CD8-positive, alpha-beta memory T cell (primary cell): ENCODE measurements at regions not wholly inside any gene's neighbourhood (a gene's known extent, or its start where the extent isn't known, plus 50 kb on each side); places are given as distances from the start of the nearest gene placed in this dataset.
"Not testable (repeated sequence)": the region's sequence is repeated elsewhere in the genome, so short reads cannot be mapped to it uniquely, and the experiment has no call there.

ENCODE experiments used
- CTCF ChIA-PET: fragments of 350-600 bp; sonication (Branson Sonifier 250); formaldehyde crosslinking; loops from one replicate; lab custom pipeline; 2021; ENCODE audit warnings: antibody characterized with exemption; lab: Charles Lee
- POLR2A ChIA-PET: fragments of 350-600 bp; sonication (Branson Sonifier 250); formaldehyde crosslinking; loops from one replicate; lab custom pipeline; 2021; ENCODE audit warnings: antibody characterized with exemption; lab: Charles Lee
- DNase-seq, 5 donors: peaks; one replicate each; pipeline versions ENCODE4 v3.0.0 to v3.0.0-alpha.2; 2020 to 2022; ENCODE audit warnings: mixed read lengths in 1 of 5
- H3K27ac ChIP-seq: one replicate; pipeline ENCODE4 v1.7.0; 2013; ENCODE audit warnings: low read depth, mild to moderate bottlenecking, low read length, moderate library complexity
- H3K27me3 ChIP-seq: 2 replicates; pipeline ENCODE4 v1.7.0; 2013; ENCODE audit warnings: low read length, mild to moderate bottlenecking; ENCODE audit not compliant: insufficient read depth, poor library complexity, severe bottlenecking
- H3K36me3 ChIP-seq: 2 replicates; pipeline ENCODE4 v1.7.0; 2013; ENCODE audit warnings: mild to moderate bottlenecking, low read length, moderate library complexity; ENCODE audit not compliant: insufficient read depth
- H3K4me1 ChIP-seq: 2 replicates; pipeline ENCODE4 v1.7.0; 2013; ENCODE audit warnings: mild to moderate bottlenecking, low read length, moderate library complexity; ENCODE audit not compliant: insufficient read depth
- H3K4me3 ChIP-seq: 2 replicates; pipeline ENCODE4 v1.7.0; 2013; ENCODE audit warnings: mild to moderate bottlenecking, low read length
- H3K9me3 ChIP-seq: 2 replicates; pipeline ENCODE4 v1.7.0; 2013; ENCODE audit warnings: mild to moderate bottlenecking, low read length
- H3K27ac Mint-ChIP-seq, 8 donors: one replicate each; pipeline ENCODE4 v1.8.0; 2020 to 2021; ENCODE audit warnings: mixed read lengths in 8 of 8, mild to moderate bottlenecking in 6 of 8, inconsistent platforms in 3 of 8, moderate library complexity in 3 of 8
- H3K27me3 Mint-ChIP-seq, 2 donors: one replicate each; pipeline ENCODE4 v1.8.0; 2020 to 2021; ENCODE audit warnings: mixed read lengths in 2 of 2, mild to moderate bottlenecking in 1 of 2, moderate library complexity in 1 of 2
- H3K36me3 Mint-ChIP-seq, 3 donors: one replicate each; pipeline ENCODE4 v1.8.0; 2020 to 2021; ENCODE audit warnings: mixed read lengths in 3 of 3, inconsistent platforms in 1 of 3, mild to moderate bottlenecking in 1 of 3
- H3K4me1 Mint-ChIP-seq, 3 donors: one replicate each; pipeline ENCODE4 v1.8.0; 2020 to 2021; ENCODE audit warnings: mixed read lengths in 3 of 3, inconsistent platforms in 1 of 3, mild to moderate bottlenecking in 1 of 3
- H3K4me3 Mint-ChIP-seq, 7 donors: one replicate each; pipeline ENCODE4 v1.8.0; 2020 to 2021; ENCODE audit warnings: mixed read lengths in 7 of 7, mild to moderate bottlenecking in 6 of 7, moderate library complexity in 4 of 7, inconsistent platforms in 2 of 7
- H3K9me3 Mint-ChIP-seq, 5 donors: one replicate each; pipeline ENCODE4 v1.8.0; 2020 to 2022; ENCODE audit warnings: mixed read lengths in 5 of 5, mild to moderate bottlenecking in 3 of 5, moderate library complexity in 2 of 5, inconsistent platforms in 1 of 5

DNA sequence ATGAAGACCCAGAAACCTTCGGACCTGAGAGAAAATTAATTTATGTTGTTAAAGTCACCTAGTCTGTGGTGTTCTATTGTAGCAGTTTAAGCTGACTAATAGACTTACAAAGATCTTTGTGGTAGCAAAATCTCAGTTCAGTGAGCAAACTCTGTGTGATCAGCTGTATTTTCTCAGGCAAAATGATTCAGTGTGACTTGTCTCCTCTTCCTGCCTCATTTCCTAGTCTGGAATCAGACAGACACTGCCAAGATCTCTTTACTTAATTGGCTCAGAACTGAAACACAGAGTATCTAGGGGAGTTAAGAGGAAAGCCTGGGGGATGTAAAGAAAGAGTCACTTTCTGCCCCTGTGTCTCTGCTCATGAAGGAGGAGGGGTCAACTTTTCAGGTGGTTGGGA is 564.7 kb downstream of the KCNA4 start:
- Histone ChIP-seq H3K27me3 (no peaks in the 10 kb centered on the region), H3K4me3 (no peak overlapping the region), H3K4me1 (no peaks in the 10 kb centered on the region), H3K36me3 (no peaks in the 10 kb centered on the region), H3K27ac (no peak overlapping the region), H3K9me3 (no peaks in the 10 kb centered on the region)
- H3K27ac Mint-ChIP-seq = no peak overlapping the region
- H3K4me1 Mint-ChIP-seq = no peaks in the 10 kb centered on the region
- ChIA-PET CTCF (no interaction called here), POLR2A (no interaction called here)
- H3K9me3 Mint-ChIP-seq = peaks cover 0 to 20% (median 3%) of the 10 kb centered on the region in 5 donors
- no peak overlapping the region for H3K4me3 Mint-ChIP-seq
- DNase-seq = no peak
- no peaks in the 10 kb centered on the region for H3K36me3 Mint-ChIP-seq
- no peaks in the 10 kb centered on the region for H3K27me3 Mint-ChIP-seq

DNA sequence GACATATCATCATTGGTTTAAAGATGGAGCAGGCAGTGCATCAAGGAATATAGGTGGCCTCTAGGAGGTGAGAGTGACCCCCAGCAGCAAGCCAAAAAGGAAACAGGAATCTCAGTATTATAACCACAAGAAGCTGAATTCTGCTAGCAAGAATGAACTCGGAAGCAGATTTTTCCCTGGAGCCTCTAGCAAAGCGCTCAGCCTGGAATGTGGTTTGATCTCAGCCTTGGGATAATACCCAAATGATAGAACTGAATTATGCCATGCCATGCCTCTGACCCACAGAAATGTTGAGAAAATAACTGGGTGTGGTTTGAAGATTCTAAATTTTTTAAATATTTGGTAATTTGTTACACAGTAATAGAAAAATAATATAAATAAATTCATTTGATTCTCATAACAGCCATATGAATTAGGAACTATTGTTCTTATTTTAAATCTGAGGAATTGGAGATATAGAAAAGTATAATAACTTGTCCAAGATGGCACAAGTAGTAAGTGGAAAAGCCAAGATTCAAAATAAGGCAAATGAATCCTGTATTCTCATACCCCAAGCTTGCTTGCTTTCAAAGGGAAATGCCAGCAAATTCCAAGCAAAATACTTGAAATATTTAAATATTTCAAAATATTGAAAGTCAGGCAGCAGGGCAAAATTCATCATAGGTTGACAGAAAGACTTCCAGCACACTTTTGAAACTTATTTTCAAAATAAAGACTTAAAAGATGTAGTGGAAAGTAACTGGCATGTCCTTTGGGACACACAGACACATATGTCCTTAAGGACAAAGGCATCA is 567.4 kb downstream of the KCNA4 start:
- H3K4me3 ChIP-seq = no peak overlapping the region
- no peaks in the 10 kb centered on the region for H3K27me3 ChIP-seq
- Mint-ChIP-seq H3K9me3 (peaks cover 0 to 22% (median 2%) of the 10 kb centered on the region in 5 donors), H3K36me3 (no peaks in the 10 kb centered on the region), H3K4me1 (no peaks in the 10 kb centered on the region), H3K4me3 (no peak overlapping the region), H3K27me3 (no peaks in the 10 kb centered on the region), H3K27ac (no peak overlapping the region)
- H3K36me3 ChIP-seq = no peaks in the 10 kb centered on the region
- no peaks in the 10 kb centered on the region for H3K4me1 ChIP-seq
- H3K27ac ChIP-seq = no peak overlapping the region
- no peaks in the 10 kb centered on the region for H3K9me3 ChIP-seq
- POLR2A ChIA-PET = no interaction called here
- DNase-seq = no peak
- CTCF ChIA-PET = no interaction called here

DNA sequence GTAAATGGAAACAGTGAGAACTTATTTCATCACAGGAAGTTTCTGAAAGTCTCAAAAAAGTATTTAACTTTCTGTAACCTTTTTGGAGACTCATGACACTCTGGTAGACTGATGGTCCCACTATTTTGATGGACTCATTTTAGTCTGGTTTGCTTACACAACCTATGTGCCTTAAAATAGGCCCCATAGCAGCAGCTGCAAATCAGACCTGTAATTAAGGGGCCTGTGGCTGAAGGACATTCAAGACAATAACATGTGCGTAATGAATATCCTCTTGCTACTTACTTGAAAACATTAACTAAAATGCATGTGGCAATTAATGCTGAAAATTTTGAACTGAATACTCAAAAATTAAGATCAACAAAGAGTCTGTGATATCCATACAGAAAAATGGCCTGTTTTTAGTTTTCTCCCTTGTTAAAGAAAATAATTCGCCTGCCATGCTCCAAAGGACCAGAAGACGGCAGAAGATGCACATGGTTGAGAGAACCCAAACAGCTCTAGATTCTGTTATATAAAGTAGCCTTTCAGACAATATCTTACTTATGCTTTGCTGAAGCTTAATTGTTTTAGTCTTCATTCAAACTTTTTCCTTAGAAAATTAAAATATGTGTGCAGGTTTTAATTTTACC is 568.5 kb downstream of the KCNA4 start:
- peaks cover 0 to 18% (median 2%) of the 10 kb centered on the region in 5 donors for H3K9me3 Mint-ChIP-seq
- H3K36me3 Mint-ChIP-seq = no peaks in the 10 kb centered on the region
- H3K27me3 ChIP-seq = no peaks in the 10 kb centered on the region
- ChIA-PET CTCF (no interaction called here), POLR2A (no interaction called here)
- H3K36me3 ChIP-seq = no peaks in the 10 kb centered on the region
- H3K4me1 ChIP-seq = no peaks in the 10 kb centered on the region
- no peaks in the 10 kb centered on the region for H3K4me1 Mint-ChIP-seq
- no peak overlapping the region for H3K27ac Mint-ChIP-seq
- DNase-seq = no peak
- no peak overlapping the region for H3K4me3 ChIP-seq
- no peak overlapping the region for H3K27ac ChIP-seq
- H3K4me3 Mint-ChIP-seq = no peak overlapping the region
- H3K9me3 ChIP-seq = no peaks in the 10 kb centered on the region
- no peaks in the 10 kb centered on the region for H3K27me3 Mint-ChIP-seq

DNA sequence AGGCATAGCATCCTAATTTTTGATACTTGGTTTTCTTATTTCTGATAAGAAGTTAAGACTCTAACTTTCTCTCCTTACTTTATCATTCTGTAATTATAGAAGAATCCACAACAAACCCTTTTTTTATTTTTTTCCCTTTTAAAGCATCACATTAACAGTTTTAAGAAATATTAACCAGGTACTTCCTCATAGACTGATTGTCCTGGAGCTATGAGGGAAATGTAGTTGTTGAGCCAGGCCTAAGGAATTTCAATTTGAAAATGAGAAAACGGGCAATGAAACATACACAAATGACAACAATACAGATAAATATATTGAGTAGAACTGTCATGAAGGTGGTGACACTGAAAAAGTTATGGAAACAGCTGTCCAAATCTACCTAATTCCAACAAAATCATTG is 569.0 kb downstream of the KCNA4 start:
- H3K36me3 ChIP-seq = no peaks in the 10 kb centered on the region
- H3K27ac Mint-ChIP-seq = no peak overlapping the region
- H3K4me1 ChIP-seq = no peaks in the 10 kb centered on the region
- peaks cover 0 to 18% (median 0%) of the 10 kb centered on the region in 5 donors for H3K9me3 Mint-ChIP-seq
- ChIA-PET POLR2A (no interaction called here), CTCF (no interaction called here)
- no peak overlapping the region for H3K4me3 ChIP-seq
- no peaks in the 10 kb centered on the region for H3K4me1 Mint-ChIP-seq
- H3K27ac ChIP-seq = no peak overlapping the region
- no peaks in the 10 kb centered on the region for H3K27me3 ChIP-seq
- no peaks in the 10 kb centered on the region for H3K27me3 Mint-ChIP-seq
- H3K4me3 Mint-ChIP-seq = no peak overlapping the region
- H3K9me3 ChIP-seq = no peaks in the 10 kb centered on the region
- no peak for DNase-seq
- H3K36me3 Mint-ChIP-seq = no peaks in the 10 kb centered on the region

DNA sequence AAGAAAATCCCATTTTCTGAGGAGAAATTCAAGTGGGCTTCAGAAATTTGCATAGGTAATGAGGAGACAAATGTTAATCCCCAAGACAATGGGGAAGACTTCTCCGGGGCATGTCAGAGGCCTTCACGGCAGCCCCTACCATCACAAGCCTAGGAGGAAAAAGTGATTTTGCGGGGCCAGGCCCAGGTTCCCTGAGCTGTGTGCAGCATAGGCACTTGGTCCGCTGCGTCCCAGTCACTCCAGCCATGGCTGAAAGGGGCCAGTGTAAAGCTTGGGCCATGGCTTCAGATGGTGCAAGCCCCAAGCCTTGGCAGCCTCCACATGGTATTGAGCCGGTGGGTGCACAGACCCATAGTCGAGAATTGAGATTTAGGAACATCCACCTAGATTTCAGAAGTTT is 570.7 kb downstream of the KCNA4 start:
- no peak overlapping the region for H3K27ac ChIP-seq
- H3K36me3 ChIP-seq = no peaks in the 10 kb centered on the region
- H3K36me3 Mint-ChIP-seq = no peaks in the 10 kb centered on the region
- no peaks in the 10 kb centered on the region for H3K27me3 Mint-ChIP-seq
- ChIA-PET POLR2A (no interaction called here), CTCF (no interaction called here)
- no peak for DNase-seq
- no peaks in the 10 kb centered on the region for H3K4me1 Mint-ChIP-seq
- H3K9me3 Mint-ChIP-seq = peaks cover 0 to 10% (median 2%) of the 10 kb centered on the region in 5 donors
- no peaks in the 10 kb centered on the region for H3K27me3 ChIP-seq
- H3K4me1 ChIP-seq = no peaks in the 10 kb centered on the region
- H3K27ac Mint-ChIP-seq = no peak overlapping the region
- no peak overlapping the region for H3K4me3 ChIP-seq
- H3K9me3 ChIP-seq = no peaks in the 10 kb centered on the region
- no peak overlapping the region for H3K4me3 Mint-ChIP-seq

DNA sequence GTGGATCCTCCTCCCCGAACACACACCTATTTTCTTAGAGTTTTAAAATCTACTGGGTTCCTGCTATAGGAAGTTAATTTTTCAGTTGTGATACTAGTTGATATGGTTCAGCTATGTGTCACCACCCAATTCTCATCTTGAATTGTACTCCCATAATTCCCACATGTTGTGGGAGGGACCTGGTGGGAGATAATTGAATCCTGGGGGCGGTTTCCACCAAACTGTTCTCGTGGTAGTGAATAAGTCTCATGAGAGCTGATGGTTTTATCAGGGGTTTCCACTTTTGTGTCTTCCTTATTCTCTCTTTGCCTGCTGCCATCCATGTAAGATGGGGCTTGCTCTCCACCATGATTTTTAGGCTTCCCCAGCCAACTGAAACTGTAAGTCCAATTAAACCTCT is 571.6 kb downstream of the KCNA4 start:
- H3K4me1 ChIP-seq, DNase-seq, H3K36me3 Mint-ChIP-seq, H3K4me3 Mint-ChIP-seq, POLR2A ChIA-PET, H3K4me1 Mint-ChIP-seq, H3K27me3 Mint-ChIP-seq, H3K27ac Mint-ChIP-seq, CTCF ChIA-PET, H3K27me3 ChIP-seq, H3K4me3 ChIP-seq, H3K36me3 ChIP-seq, H3K27ac ChIP-seq, H3K9me3 ChIP-seq: not testable (repeated sequence)
- peaks cover 0 to 10% (median 2%) of the 10 kb centered on the region in 5 donors for H3K9me3 Mint-ChIP-seq

DNA sequence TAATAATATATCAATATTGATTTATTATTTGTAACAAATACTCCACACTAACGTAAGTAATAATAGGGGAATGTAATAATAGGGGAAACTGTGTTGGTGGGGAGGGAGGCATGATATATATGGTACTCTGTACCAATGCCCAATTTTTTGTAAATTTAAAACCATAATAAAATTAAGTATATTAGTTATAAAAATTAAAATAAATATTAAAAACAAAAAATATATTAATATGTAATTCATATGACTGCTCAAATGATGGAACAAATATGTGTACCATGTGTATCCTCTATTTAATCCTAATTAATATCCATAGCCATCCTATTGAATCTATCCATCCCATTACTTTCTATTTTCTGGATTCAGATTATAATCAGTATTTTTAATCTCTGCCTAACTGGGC is 578.0 kb downstream of the KCNA4 start:
- no peaks in the 10 kb centered on the region for H3K4me1 ChIP-seq
- DNase-seq = no peak
- Mint-ChIP-seq H3K27me3 (no peaks in the 10 kb centered on the region), H3K9me3 (peaks cover 0 to 6% (median 4%) of the 10 kb centered on the region in 5 donors), H3K36me3 (no peaks in the 10 kb centered on the region), H3K4me1 (no peaks in the 10 kb centered on the region), H3K27ac (no peak overlapping the region), H3K4me3 (no peak overlapping the region)
- CTCF ChIA-PET = no interaction called here
- H3K27me3 ChIP-seq = no peaks in the 10 kb centered on the region
- H3K27ac ChIP-seq = no peak overlapping the region
- H3K36me3 ChIP-seq = no peaks in the 10 kb centered on the region
- H3K4me3 ChIP-seq = no peak overlapping the region
- POLR2A ChIA-PET = no interaction called here
- H3K9me3 ChIP-seq = no peaks in the 10 kb centered on the region

DNA sequence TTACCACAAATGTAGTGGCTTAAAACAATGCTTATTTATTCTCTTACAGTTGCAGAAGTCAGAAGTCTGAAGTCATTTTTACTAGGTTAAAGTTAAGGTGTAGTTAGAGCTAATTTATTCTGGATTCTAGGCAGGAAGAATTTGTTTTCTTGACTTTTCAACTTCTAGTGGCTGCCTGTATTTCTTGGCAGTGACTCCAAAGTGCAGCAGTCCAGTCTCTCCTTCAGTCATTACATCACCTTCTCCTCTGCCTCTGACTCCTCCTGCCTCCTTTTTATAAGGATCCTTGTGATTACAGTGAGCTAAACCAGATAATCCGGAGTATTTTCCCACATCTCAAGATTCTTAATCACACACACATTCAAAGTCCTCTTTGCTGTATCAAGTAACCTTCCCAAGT is 581.4 kb downstream of the KCNA4 start:
- Histone ChIP-seq H3K27ac (no peak overlapping the region), H3K36me3 (no peaks in the 10 kb centered on the region), H3K4me1 (no peaks in the 10 kb centered on the region), H3K9me3 (no peaks in the 10 kb centered on the region), H3K27me3 (no peaks in the 10 kb centered on the region), H3K4me3 (no peak overlapping the region)
- POLR2A ChIA-PET = no interaction called here
- no peak overlapping the region for H3K4me3 Mint-ChIP-seq
- no peak for DNase-seq
- CTCF ChIA-PET = no interaction called here
- peaks cover 0 to 6% (median 1%) of the 10 kb centered on the region in 5 donors for H3K9me3 Mint-ChIP-seq
- H3K27me3 Mint-ChIP-seq = no peaks in the 10 kb centered on the region
- no peak overlapping the region for H3K27ac Mint-ChIP-seq
- H3K4me1 Mint-ChIP-seq = no peaks in the 10 kb centered on the region
- no peaks in the 10 kb centered on the region for H3K36me3 Mint-ChIP-seq
